GM12865 (cell line): ENCODE measurements at regions not wholly inside any gene's neighbourhood (a gene's known extent, or its start where the extent isn't known, plus 50 kb on each side); places are given as distances from the start of the nearest gene placed in this dataset.

Source experiments
- DNase-seq: peaks from one replicate; pipeline ENCODE4 v3.0.0; 2010; ENCODE audit warnings: low read depth
- H3K4me3 ChIP-seq: 2 replicates; pipeline ENCODE4 v1.5.1; 2011; ENCODE audit warnings: mild to moderate bottlenecking, low read depth, low read length, control low read depth
- CTCF ChIP-seq: IDR thresholded peaks from 2 replicates; pipeline ENCODE4 v1.5.1; 2011; ENCODE audit warnings: low read length, control low read depth, low read depth, inconsistent platforms; ENCODE audit not compliant: insufficient read depth; ENCODE audit errors: missing control alignments

GRCh38 chr13:110773480-110773879 is 60.0 kb downstream of the ING1 start:
- no peak overlapping the region for H3K4me3 ChIP-seq
- no peak for DNase-seq
- TF ChIP-seq CTCF = no peak

- DNase-seq = no peak
- no peak for TF ChIP-seq CTCF
- H3K4me3 ChIP-seq = no peak overlapping the region
These were observed 60.6 kb downstream of the ING1 start for GRCh38 chr13:110774051-110774450.

- H3K4me3 ChIP-seq = no peak overlapping the region
- DNase-seq = no peak
- no peak for TF ChIP-seq CTCF
These were observed 61.0 kb downstream of the ING1 start for GRCh38 chr13:110774490-110774889.

GRCh38 chr13:110775576-110775975 is 62.1 kb downstream of the ING1 start:
- DNase-seq = no peak
- TF ChIP-seq CTCF = no peak
- no peak overlapping the region for H3K4me3 ChIP-seq

GRCh38 chr13:110777251-110777820 is 63.8 kb downstream of the ING1 start:
- TF ChIP-seq CTCF = no peak
- no peak for DNase-seq
- H3K4me3 ChIP-seq = no peak overlapping the region

GRCh38 chr13:110779022-110779421 is 65.5 kb downstream of the ING1 start:
- TF ChIP-seq CTCF = no peak
- DNase-seq = no peak
- no peak overlapping the region for H3K4me3 ChIP-seq

- TF ChIP-seq CTCF = no peak
- H3K4me3 ChIP-seq = no peak overlapping the region
- no peak for DNase-seq
These were observed 66.9 kb downstream of the ING1 start for GRCh38 chr13:110780422-110780821.
